ENCODE measurements at regions not wholly inside any gene's neighbourhood (a gene's known extent, or its start where the extent isn't known, plus 50 kb on each side); places are given as distances from the start of the nearest gene placed in this dataset.

- DNase-seq, result no peak
Measured at GRCh38 chr14:51518711-51519110, 133.0 kb upstream of the FRMD6 start.

- no peak for DNase-seq
Measured at GRCh38 chr14:51520087-51520486, 131.6 kb upstream of the FRMD6 start.

GRCh38 chr14:51521764-51522163 is 129.9 kb upstream of the FRMD6 start:
- DNase-seq, result no peak

- no peak for DNase-seq
Measured at GRCh38 chr14:51523243-51523642, 128.5 kb upstream of the FRMD6 start.

GRCh38 chr14:51525739-51526138 is 126.0 kb upstream of the FRMD6 start:
- no peak for DNase-seq

GRCh38 chr14:51527073-51527472 is 124.6 kb upstream of the FRMD6 start:
- no peak for DNase-seq

- DNase-seq, result no peak
Measured at GRCh38 chr14:51529736-51530135, 122.0 kb upstream of the FRMD6 start.

GRCh38 chr14:51533160-51533559 is 118.5 kb upstream of the FRMD6 start:
- no peak for DNase-seq

GRCh38 chr14:51533872-51534553 is 117.7 kb upstream of the FRMD6 start:
- DNase-seq, result no peak

GRCh38 chr14:51534610-51535011 is 117.1 kb upstream of the FRMD6 start:
- peak; percentile 23 for DNase-seq

GRCh38 chr14:51535443-51536044 is 116.2 kb upstream of the FRMD6 start:
- DNase-seq, result no peak

- DNase-seq, result no peak
Measured at GRCh38 chr14:51538973-51539372, 112.7 kb upstream of the FRMD6 start.

- DNase-seq, result no peak
Measured at GRCh38 chr14:51539571-51540037, 112.1 kb upstream of the FRMD6 start.

- no peak for DNase-seq
Measured at GRCh38 chr14:51540364-51540763, 111.3 kb upstream of the FRMD6 start.

GRCh38 chr14:51544471-51544870 is 107.2 kb upstream of the FRMD6 start:
- no peak for DNase-seq

GRCh38 chr14:51544901-51545300 is 106.8 kb upstream of the FRMD6 start:
- no peak for DNase-seq

GRCh38 chr14:51545396-51545795 is 106.3 kb upstream of the FRMD6 start:
- DNase-seq, result no peak

- DNase-seq, result no peak
Measured at GRCh38 chr14:51546099-51546498, 105.6 kb upstream of the FRMD6 start.

- DNase-seq, result no peak
Measured at GRCh38 chr14:51546603-51547258, 105.0 kb upstream of the FRMD6 start.

GRCh38 chr14:51547260-51547659 is 104.5 kb upstream of the FRMD6 start:
- no peak for DNase-seq

GRCh38 chr14:51547701-51548100 is 104.0 kb upstream of the FRMD6 start:
- DNase-seq, result no peak

- DNase-seq, result no peak
Measured at GRCh38 chr14:51548187-51548586, 103.5 kb upstream of the FRMD6 start.

- no peak for DNase-seq
Measured at GRCh38 chr14:51550636-51551035, 101.1 kb upstream of the FRMD6 start.

- DNase-seq, result no peak
Measured at GRCh38 chr14:51552275-51552674, 99.4 kb upstream of the FRMD6 start.

All from NCI-H774 (cell line).